Peyer's patch (tissue), 4 donors: ENCODE measurements at regions not wholly inside any gene's neighbourhood (a gene's known extent, or its start where the extent isn't known, plus 50 kb on each side); places are given as distances from the start of the nearest gene placed in this dataset.

Experiments
- DNase-seq, 3 donors: peaks; one replicate each; pipeline ENCODE4 v3.0.0-alpha.2; 2017 to 2019
- H3K27ac ChIP-seq, 4 donors: fragments of 200-600 bp; sonication (generic); one replicate each; pipeline ENCODE4 v1.5.1; 2016 to 2019
- H3K27me3 ChIP-seq, 2 donors: fragments of 200-600 bp; sonication (generic); one replicate each; pipeline ENCODE4 v1.5.1; 2019
- H3K36me3 ChIP-seq, 3 donors: fragments of 200-600 bp; sonication (generic); one replicate each; pipeline ENCODE4 v1.5.1; 2016 to 2019
- H3K4me1 ChIP-seq, 4 donors: fragments of 200-600 bp; sonication (generic); one replicate each; pipeline ENCODE4 v1.5.1; 2016 to 2019
- H3K4me3 ChIP-seq, 4 donors: fragments of 200-600 bp; sonication (generic); 1 replicate in 3 of 4; 2 replicates in 1 of 4; pipeline ENCODE4 v1.5.1; 2016 to 2019; ENCODE audit warnings: mild to moderate bottlenecking in 1 of 4
- H3K9me3 ChIP-seq, 4 donors: fragments of 200-600 bp; sonication (generic); one replicate each; pipeline ENCODE4 v1.5.1; 2016 to 2019; ENCODE audit warnings: mild to moderate bottlenecking in 1 of 4
- CTCF ChIP-seq, 6 experiments: fragments of 450-650 bp in 4 of 6; fragments of 200-600 bp in 2 of 6; sonication (generic) in 1 of 6; IDR thresholded peaks; one replicate each; pipeline ENCODE4 v1.5.1; 2017 to 2019; ENCODE audit warnings: antibody characterized with exemption in 6 of 6, mild to moderate bottlenecking in 3 of 6, moderate library complexity in 1 of 6
- POLR2A ChIP-seq, 2 donors: fragments of 450-650 bp; IDR thresholded peaks; one replicate each; pipeline ENCODE4 v1.5.1; 2017; ENCODE audit warnings: antibody characterized with exemption in 2 of 2, mild to moderate bottlenecking in 2 of 2, moderate library complexity in 2 of 2

DNA sequence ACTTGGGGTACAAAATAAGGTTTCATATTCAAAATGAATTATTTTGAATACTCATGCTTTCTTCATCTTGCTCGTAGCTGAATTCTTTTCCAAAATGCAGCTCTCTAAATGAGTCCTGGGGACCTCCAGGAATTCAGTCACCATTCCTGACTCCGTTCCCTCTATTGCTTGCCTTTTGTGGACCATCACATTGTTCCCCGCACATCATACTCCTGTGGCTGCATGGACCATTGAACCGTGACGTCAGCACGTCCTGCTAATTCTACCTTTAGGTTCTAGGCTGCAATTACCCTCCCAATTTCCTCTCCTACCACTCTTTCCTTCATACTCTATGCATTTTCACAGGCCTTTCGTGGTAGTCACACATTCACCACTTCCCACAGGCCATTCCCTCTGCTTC lies 173.1 kb upstream of the ID4 start:
- TF ChIP-seq POLR2A (IDR thresholded peaks at IDR 0.05) = no peak
- TF ChIP-seq CTCF (IDR thresholded peaks at IDR 0.05) = no peak
- H3K27ac ChIP-seq = no peak overlapping the region
- no peaks in the 10 kb centered on the region for H3K36me3 ChIP-seq
- no peak overlapping the region for H3K4me3 ChIP-seq
- no peaks in the 10 kb centered on the region for H3K4me1 ChIP-seq
- H3K9me3 ChIP-seq = no peaks in the 10 kb centered on the region
- no peaks in the 10 kb centered on the region for H3K27me3 ChIP-seq
- no peak for DNase-seq

- Histone ChIP-seq H3K9me3 (no peaks in the 10 kb centered on the region), H3K4me1 (no peaks in the 10 kb centered on the region), H3K27ac (no peak overlapping the region), H3K27me3 (no peaks in the 10 kb centered on the region), H3K4me3 (no peak overlapping the region), H3K36me3 (no peaks in the 10 kb centered on the region)
- TF ChIP-seq CTCF (IDR thresholded peaks at IDR 0.05) (no peak), POLR2A (IDR thresholded peaks at IDR 0.05) (no peak)
- DNase-seq = no peak
These were observed 172.1 kb upstream of the ID4 start for GRCh38 chr6:19664878-19665612.

GRCh38 chr6:19665613-19665909 lies 171.6 kb upstream of the ID4 start:
- Histone ChIP-seq H3K9me3 (no peaks in the 10 kb centered on the region), H3K4me3 (no peak overlapping the region), H3K36me3 (no peaks in the 10 kb centered on the region), H3K27me3 (no peaks in the 10 kb centered on the region), H3K4me1 (no peaks in the 10 kb centered on the region), H3K27ac (no peak overlapping the region)
- TF ChIP-seq POLR2A (IDR thresholded peaks at IDR 0.05) (no peak), CTCF (IDR thresholded peaks at IDR 0.05) (no peak)
- DNase-seq = no peak

DNA sequence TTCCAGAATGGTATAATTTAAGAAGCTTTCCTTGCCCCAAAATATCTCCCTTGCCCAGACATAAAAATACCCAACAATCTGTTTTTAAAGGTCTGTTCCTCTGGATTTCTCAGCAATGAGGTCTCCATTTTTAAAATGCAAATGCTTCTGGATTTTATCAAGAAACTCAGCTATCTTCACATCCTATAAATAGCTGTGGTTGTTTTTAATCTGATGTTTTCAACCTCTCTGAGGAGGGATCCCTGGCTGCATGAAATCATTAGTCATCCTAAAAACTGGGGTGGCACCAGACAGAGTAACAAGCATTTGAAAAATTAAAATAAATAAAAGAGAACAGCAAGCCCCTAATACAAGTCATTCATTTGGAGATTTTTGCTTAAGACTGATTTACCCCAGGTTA lies 168.5 kb upstream of the ID4 start:
- H3K4me1 ChIP-seq = no peaks in the 10 kb centered on the region
- no peak overlapping the region for H3K4me3 ChIP-seq
- no peaks in the 10 kb centered on the region for H3K27me3 ChIP-seq
- DNase-seq = no peak
- no peaks in the 10 kb centered on the region for H3K9me3 ChIP-seq
- H3K36me3 ChIP-seq = no peaks in the 10 kb centered on the region
- TF ChIP-seq POLR2A (IDR thresholded peaks at IDR 0.05) (no peak), CTCF (IDR thresholded peaks at IDR 0.05) (no peak)
- H3K27ac ChIP-seq = no peak overlapping the region

GRCh38 chr6:19669206-19669605 lies 168.0 kb upstream of the ID4 start:
- TF ChIP-seq POLR2A (IDR thresholded peaks at IDR 0.05) (no peak), CTCF (IDR thresholded peaks at IDR 0.05) (no peak)
- Histone ChIP-seq H3K4me1 (no peaks in the 10 kb centered on the region), H3K9me3 (no peaks in the 10 kb centered on the region), H3K36me3 (no peaks in the 10 kb centered on the region), H3K27me3 (no peaks in the 10 kb centered on the region), H3K27ac (no peak overlapping the region), H3K4me3 (no peak overlapping the region)
- no peak for DNase-seq

DNA sequence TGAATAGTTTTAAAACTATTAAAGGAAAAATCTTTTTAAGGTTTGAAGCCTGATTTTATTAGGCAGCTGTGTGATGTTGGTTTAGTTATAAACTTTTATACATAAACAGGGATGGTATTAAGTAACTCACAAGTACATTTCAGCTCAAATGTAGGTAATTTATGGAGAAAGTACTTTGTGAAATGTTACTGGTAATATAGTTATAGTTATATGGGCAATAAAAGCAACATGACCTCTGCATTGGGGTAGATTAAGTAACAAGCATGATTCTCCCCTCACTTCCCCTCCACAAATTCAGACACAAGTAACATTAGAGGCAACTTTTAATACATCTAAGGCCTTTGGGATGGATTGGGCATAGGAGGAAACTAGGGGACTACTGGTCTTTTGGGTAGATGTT lies 154.3 kb upstream of the ID4 start:
- Histone ChIP-seq H3K9me3 (no peaks in the 10 kb centered on the region), H3K4me3 (no peak overlapping the region), H3K36me3 (no peaks in the 10 kb centered on the region), H3K27me3 (no peaks in the 10 kb centered on the region), H3K27ac (no peak overlapping the region), H3K4me1 (no peaks in the 10 kb centered on the region)
- TF ChIP-seq CTCF (IDR thresholded peaks at IDR 0.05) (no peak), POLR2A (IDR thresholded peaks at IDR 0.05) (no peak)
- no peak for DNase-seq
